ENCODE measurements at regions not wholly inside any gene's neighbourhood (a gene's known extent, or its start where the extent isn't known, plus 50 kb on each side); places are given as distances from the start of the nearest gene placed in this dataset.

GRCh38 chr12:131352296-131352900 is 358.5 kb upstream of the SFSWAP start:
- TF ChIP-seq EZH2 (IDR thresholded peaks at IDR 0.05; ENCODE audit: borderline replicate concordance, insufficient read depth, low read length, poor library complexity, severe bottlenecking): no peak
- no peak for TF ChIP-seq CTCF (IDR thresholded peaks at IDR 0.05; ENCODE audit: poor library complexity, severe bottlenecking)
- TF ChIP-seq MXI1 (conservative IDR thresholded peaks at IDR 0.05; ENCODE audit: poor library complexity, severe bottlenecking): no peak
- no peak for TF ChIP-seq POLR2AphosphoS5 (IDR thresholded peaks at IDR 0.05)
- TF ChIP-seq SMC3 (conservative IDR thresholded peaks at IDR 0.05; ENCODE audit: poor library complexity): no peak
- TF ChIP-seq EP300 (conservative IDR thresholded peaks at IDR 0.05; ENCODE audit: poor library complexity, severe bottlenecking): no peak
- no peak for TF ChIP-seq RAD21 (conservative IDR thresholded peaks at IDR 0.05)

All from neural cell (in vitro differentiated cells).